ENCODE measurements at regions not wholly inside any gene's neighbourhood (a gene's known extent, or its start where the extent isn't known, plus 50 kb on each side); places are given as distances from the start of the nearest gene placed in this dataset.

DNA sequence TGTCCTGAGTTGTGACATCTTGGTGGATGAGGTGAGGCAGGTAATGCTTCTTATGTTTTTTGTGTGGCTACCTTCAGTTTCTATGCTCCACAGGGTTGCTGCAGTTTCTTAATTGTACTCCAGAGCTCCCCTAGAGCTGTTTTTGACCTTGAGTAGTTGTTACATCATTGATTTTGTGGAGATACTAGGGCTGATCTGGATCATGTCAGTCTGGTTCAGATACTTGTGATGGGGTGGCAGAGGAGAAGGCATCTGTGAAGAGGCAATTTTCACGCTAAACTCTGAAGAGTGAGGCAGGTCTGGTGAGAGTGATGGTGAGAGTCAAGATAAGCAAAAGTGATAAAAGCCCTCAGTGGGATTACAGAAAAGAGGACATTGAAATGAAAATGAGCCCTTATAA lies 1180.2 kb downstream of the RAPGEF2 start:
- TF ChIP-seq, protein P1, sequence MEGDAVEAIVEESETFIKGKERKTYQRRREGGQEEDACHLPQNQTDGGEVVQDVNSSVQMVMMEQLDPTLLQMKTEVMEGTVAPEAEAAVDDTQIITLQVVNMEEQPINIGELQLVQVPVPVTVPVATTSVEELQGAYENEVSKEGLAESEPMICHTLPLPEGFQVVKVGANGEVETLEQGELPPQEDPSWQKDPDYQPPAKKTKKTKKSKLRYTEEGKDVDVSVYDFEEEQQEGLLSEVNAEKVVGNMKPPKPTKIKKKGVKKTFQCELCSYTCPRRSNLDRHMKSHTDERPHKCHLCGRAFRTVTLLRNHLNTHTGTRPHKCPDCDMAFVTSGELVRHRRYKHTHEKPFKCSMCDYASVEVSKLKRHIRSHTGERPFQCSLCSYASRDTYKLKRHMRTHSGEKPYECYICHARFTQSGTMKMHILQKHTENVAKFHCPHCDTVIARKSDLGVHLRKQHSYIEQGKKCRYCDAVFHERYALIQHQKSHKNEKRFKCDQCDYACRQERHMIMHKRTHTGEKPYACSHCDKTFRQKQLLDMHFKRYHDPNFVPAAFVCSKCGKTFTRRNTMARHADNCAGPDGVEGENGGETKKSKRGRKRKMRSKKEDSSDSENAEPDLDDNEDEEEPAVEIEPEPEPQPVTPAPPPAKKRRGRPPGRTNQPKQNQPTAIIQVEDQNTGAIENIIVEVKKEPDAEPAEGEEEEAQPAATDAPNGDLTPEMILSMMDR (IDR thresholded peaks at IDR 0.05) = no peak
- TF ChIP-seq POLR2A (IDR thresholded peaks at IDR 0.05) (no peak), POLR2AphosphoS5 (IDR thresholded peaks at IDR 0.05) (no peak)

Measured in upper lobe of left lung (tissue), 4 donors.